AG10803 (cell line): ENCODE measurements at regions not wholly inside any gene's neighbourhood (a gene's known extent, or its start where the extent isn't known, plus 50 kb on each side); places are given as distances from the start of the nearest gene placed in this dataset.

Experiments
- DNase-seq: peaks from one replicate; pipeline ENCODE4 v3.0.0; 2010; ENCODE audit warnings: low read depth
- H3K4me3 ChIP-seq: 2 replicates; pipeline ENCODE4 v1.5.1; 2011; ENCODE audit warnings: mild to moderate bottlenecking, low read length, control low read depth
- CTCF ChIP-seq: conservative IDR thresholded peaks from 2 replicates; pipeline ENCODE4 v1.5.1; 2011; ENCODE audit warnings: mild to moderate bottlenecking, low read length, control low read depth, inconsistent platforms

- no peak for TF ChIP-seq CTCF
- H3K4me3 ChIP-seq, result no peak overlapping the region
- no peak for DNase-seq
Observed at GRCh38 chr6:168162366-168162765, 83.4 kb upstream of the FRMD1 start.

- H3K4me3 ChIP-seq, result no peak overlapping the region
- TF ChIP-seq CTCF, result no peak
- DNase-seq, result no peak
Observed at GRCh38 chr6:168161371-168161750, 82.3 kb upstream of the FRMD1 start.

- no peak overlapping the region for H3K4me3 ChIP-seq
- TF ChIP-seq CTCF, result no peak
- DNase-seq, result no peak
Observed at GRCh38 chr6:168160506-168161370, 81.7 kb upstream of the FRMD1 start.

- H3K4me3 ChIP-seq, result no peak overlapping the region
- no peak for TF ChIP-seq CTCF
- DNase-seq, result no peak
Observed at GRCh38 chr6:168159506-168159905, 80.5 kb upstream of the FRMD1 start.

- H3K4me3 ChIP-seq, result no peak overlapping the region
- no peak for DNase-seq
- no peak for TF ChIP-seq CTCF
Observed at GRCh38 chr6:168158980-168159349, 80.0 kb upstream of the FRMD1 start.

- peak overlapping the region; percentile 34 for H3K4me3 ChIP-seq
- DNase-seq, result no peak
- TF ChIP-seq CTCF, result no peak
Observed at GRCh38 chr6:168158213-168158979, 79.4 kb upstream of the FRMD1 start.
